Uterus (tissue), 2 donors: ENCODE measurements at regions not wholly inside any gene's neighbourhood (a gene's known extent, or its start where the extent isn't known, plus 50 kb on each side); places are given as distances from the start of the nearest gene placed in this dataset.

ENCODE experiments used
- POLR2A ChIP-seq, 2 donors: fragments of 450-650 bp; IDR thresholded peaks; one replicate each; pipeline ENCODE4 v1.6.1; 2016; ENCODE audit warnings: antibody characterized with exemption in 2 of 2, mild to moderate bottlenecking in 1 of 2, moderate library complexity in 1 of 2
- TF ChIP-seq, protein P1 (sequence below), 4 experiments: fragments of 200-600 bp in 2 of 4; fragments of 450-650 bp in 2 of 4; sonication (generic) in 2 of 4; IDR thresholded peaks; one replicate each; pipeline ENCODE4 v1.5.1; 2016 to 2019; ENCODE audit warnings: antibody characterized with exemption in 4 of 4, mild to moderate bottlenecking in 2 of 4, moderate library complexity in 1 of 4

DNA sequence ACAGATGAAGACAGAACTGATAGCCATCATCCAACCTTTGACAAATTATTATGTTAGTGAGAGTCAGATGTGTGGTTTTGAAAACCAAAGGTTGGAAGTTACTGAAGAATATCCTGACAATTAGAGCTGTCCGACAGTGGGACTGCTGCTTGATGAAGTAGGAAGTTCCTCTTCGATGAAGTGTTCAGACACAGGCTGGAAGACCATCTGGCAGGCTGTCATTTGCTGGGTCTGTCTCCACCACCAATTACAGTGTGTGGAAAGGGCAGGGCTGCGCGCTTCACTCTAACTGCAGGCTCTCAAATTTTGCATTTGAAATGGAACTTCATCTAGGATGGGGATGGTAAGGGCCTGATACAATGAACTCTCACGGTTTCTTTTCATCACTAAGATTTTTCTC lies 313.8 kb downstream of the PIK3C3 start:
- TF ChIP-seq, protein P1, sequence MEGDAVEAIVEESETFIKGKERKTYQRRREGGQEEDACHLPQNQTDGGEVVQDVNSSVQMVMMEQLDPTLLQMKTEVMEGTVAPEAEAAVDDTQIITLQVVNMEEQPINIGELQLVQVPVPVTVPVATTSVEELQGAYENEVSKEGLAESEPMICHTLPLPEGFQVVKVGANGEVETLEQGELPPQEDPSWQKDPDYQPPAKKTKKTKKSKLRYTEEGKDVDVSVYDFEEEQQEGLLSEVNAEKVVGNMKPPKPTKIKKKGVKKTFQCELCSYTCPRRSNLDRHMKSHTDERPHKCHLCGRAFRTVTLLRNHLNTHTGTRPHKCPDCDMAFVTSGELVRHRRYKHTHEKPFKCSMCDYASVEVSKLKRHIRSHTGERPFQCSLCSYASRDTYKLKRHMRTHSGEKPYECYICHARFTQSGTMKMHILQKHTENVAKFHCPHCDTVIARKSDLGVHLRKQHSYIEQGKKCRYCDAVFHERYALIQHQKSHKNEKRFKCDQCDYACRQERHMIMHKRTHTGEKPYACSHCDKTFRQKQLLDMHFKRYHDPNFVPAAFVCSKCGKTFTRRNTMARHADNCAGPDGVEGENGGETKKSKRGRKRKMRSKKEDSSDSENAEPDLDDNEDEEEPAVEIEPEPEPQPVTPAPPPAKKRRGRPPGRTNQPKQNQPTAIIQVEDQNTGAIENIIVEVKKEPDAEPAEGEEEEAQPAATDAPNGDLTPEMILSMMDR (IDR thresholded peaks at IDR 0.05): no peak
- no peak for TF ChIP-seq POLR2A (IDR thresholded peaks at IDR 0.05)
